Sigmoid colon (tissue), 4 donors: ENCODE measurements at regions not wholly inside any gene's neighbourhood (a gene's known extent, or its start where the extent isn't known, plus 50 kb on each side); places are given as distances from the start of the nearest gene placed in this dataset.

ENCODE experiments used
- CTCF ChIP-seq, 4 experiments: fragments of 450-650 bp in 3 of 4; fragments of 200-600 bp in 1 of 4; IDR thresholded peaks; one replicate each; pipeline ENCODE4 v1.5.1; 2016 to 2019; ENCODE audit warnings: antibody characterized with exemption in 4 of 4, mild to moderate bottlenecking in 3 of 4, moderate library complexity in 2 of 4
- POLR2A ChIP-seq, 2 donors: fragments of 450-650 bp; IDR thresholded peaks; one replicate each; pipeline ENCODE4 v1.6.1; 2016; ENCODE audit warnings: antibody characterized with exemption in 2 of 2, mild to moderate bottlenecking in 2 of 2, moderate library complexity in 2 of 2
- POLR2AphosphoS5 ChIP-seq, 4 donors: sonication (generic); formaldehyde crosslinking; IDR thresholded peaks; one replicate each; pipeline ENCODE4 v1.6.1; 2017; ENCODE audit warnings: antibody characterized with exemption in 4 of 4

GRCh38 chr6:106787327-106788196 lies 158.2 kb downstream of the QRSL1 start:
- TF ChIP-seq POLR2AphosphoS5 (IDR thresholded peaks at IDR 0.05) (no peak), CTCF (IDR thresholded peaks at IDR 0.05) (no peak), POLR2A (IDR thresholded peaks at IDR 0.05) (no peak)
